B cell (primary cell): ENCODE measurements at regions not wholly inside any gene's neighbourhood (a gene's known extent, or its start where the extent isn't known, plus 50 kb on each side); places are given as distances from the start of the nearest gene placed in this dataset.

Experiments
- EZH2 ChIP-seq: IDR thresholded peaks from 2 replicates; pipeline ENCODE4 v1.6.1; 2012; ENCODE audit warnings: borderline replicate concordance, low read depth, mild to moderate bottlenecking, moderate library complexity, low read length; ENCODE audit not compliant: insufficient read depth, poor library complexity, severe bottlenecking
- TF ChIP-seq, protein P1 (sequence below): fragments of 200-600 bp; IDR thresholded peaks from one replicate; pipeline ENCODE4 v1.8.0; 2022; ENCODE audit warnings: antibody characterized with exemption, mild to moderate bottlenecking

DNA sequence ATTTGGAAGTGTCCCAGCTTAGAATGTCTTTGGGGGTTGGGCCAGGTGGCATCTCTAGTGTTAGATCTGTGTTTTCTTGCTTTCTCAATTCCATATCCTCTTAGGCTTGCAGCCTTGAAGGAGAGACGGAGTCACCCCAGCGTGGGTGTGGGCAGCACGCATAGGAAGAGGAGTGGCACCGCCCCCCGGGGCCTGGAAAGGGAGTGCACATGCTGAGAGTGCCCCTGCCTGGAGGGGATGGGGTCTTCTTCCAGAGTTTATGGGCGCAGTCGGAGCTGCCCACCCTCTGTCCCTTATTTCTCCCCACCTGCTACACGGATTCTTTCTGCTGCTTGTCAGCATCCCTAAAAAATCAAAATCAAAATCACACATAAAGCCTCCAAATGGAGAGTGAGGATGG is 309.7 kb downstream of the QKI start:
- TF ChIP-seq, protein P1, sequence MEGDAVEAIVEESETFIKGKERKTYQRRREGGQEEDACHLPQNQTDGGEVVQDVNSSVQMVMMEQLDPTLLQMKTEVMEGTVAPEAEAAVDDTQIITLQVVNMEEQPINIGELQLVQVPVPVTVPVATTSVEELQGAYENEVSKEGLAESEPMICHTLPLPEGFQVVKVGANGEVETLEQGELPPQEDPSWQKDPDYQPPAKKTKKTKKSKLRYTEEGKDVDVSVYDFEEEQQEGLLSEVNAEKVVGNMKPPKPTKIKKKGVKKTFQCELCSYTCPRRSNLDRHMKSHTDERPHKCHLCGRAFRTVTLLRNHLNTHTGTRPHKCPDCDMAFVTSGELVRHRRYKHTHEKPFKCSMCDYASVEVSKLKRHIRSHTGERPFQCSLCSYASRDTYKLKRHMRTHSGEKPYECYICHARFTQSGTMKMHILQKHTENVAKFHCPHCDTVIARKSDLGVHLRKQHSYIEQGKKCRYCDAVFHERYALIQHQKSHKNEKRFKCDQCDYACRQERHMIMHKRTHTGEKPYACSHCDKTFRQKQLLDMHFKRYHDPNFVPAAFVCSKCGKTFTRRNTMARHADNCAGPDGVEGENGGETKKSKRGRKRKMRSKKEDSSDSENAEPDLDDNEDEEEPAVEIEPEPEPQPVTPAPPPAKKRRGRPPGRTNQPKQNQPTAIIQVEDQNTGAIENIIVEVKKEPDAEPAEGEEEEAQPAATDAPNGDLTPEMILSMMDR, result no peak
- TF ChIP-seq EZH2, result no peak
